ENCODE measurements at regions not wholly inside any gene's neighbourhood (a gene's known extent, or its start where the extent isn't known, plus 50 kb on each side); places are given as distances from the start of the nearest gene placed in this dataset.
"Not testable (repeated sequence)": the region's sequence is repeated elsewhere in the genome, so short reads cannot be mapped to it uniquely, and the experiment has no call there.

- Mint-ChIP-seq H3K36me3 (no peaks in the 10 kb centered on the region), H3K27ac (no peak overlapping the region), H3K9me3 (no peaks in the 10 kb centered on the region), H3K4me3 (no peak overlapping the region), H3K27me3 (ENCODE audit: low read depth) (peaks cover 9% of the 10 kb centered on the region), H3K4me1 (no peaks in the 10 kb centered on the region)
- TF ChIP-seq CTCF (IDR thresholded peaks at IDR 0.05; ENCODE audit: unreplicated experiment) = no peak
- no peak for DNase-seq (ENCODE audit: low spot score in 2 of 2, unreplicated experiment in 2 of 2)
These were observed 422.8 kb upstream of the HNRNPA3 start for GRCh38 chr2:176789751-176790150.

GRCh38 chr2:176790468-176790867 is 422.1 kb upstream of the HNRNPA3 start:
- no peak for TF ChIP-seq CTCF (IDR thresholded peaks at IDR 0.05; ENCODE audit: unreplicated experiment)
- Mint-ChIP-seq H3K36me3 (no peaks in the 10 kb centered on the region), H3K9me3 (no peaks in the 10 kb centered on the region), H3K27me3 (ENCODE audit: low read depth) (peaks cover 9% of the 10 kb centered on the region), H3K4me3 (no peak overlapping the region), H3K4me1 (no peaks in the 10 kb centered on the region), H3K27ac (no peak overlapping the region)
- no peak for DNase-seq (ENCODE audit: low spot score in 2 of 2, unreplicated experiment in 2 of 2)

- no peak overlapping the region for H3K27ac Mint-ChIP-seq
- no peaks in the 10 kb centered on the region for H3K9me3 Mint-ChIP-seq
- no peak for TF ChIP-seq CTCF (IDR thresholded peaks at IDR 0.05; ENCODE audit: unreplicated experiment)
- no peak overlapping the region for H3K4me3 Mint-ChIP-seq
- no peaks in the 10 kb centered on the region for H3K36me3 Mint-ChIP-seq
- H3K27me3 Mint-ChIP-seq (ENCODE audit: low read depth) = peaks cover 9% of the 10 kb centered on the region
- H3K4me1 Mint-ChIP-seq = no peaks in the 10 kb centered on the region
- DNase-seq (ENCODE audit: low spot score in 2 of 2, unreplicated experiment in 2 of 2) = no peak
These were observed 418.8 kb upstream of the HNRNPA3 start for GRCh38 chr2:176793792-176794191.

- Mint-ChIP-seq H3K4me1 (no peaks in the 10 kb centered on the region), H3K27ac (no peak overlapping the region)
These were observed 418.2 kb upstream of the HNRNPA3 start for GRCh38 chr2:176794392-176794791.

GRCh38 chr2:176795823-176796222 is 416.8 kb upstream of the HNRNPA3 start:
- H3K36me3 Mint-ChIP-seq = no peaks in the 10 kb centered on the region
- no peak overlapping the region for H3K4me3 Mint-ChIP-seq
- peaks cover 9% of the 10 kb centered on the region for H3K27me3 Mint-ChIP-seq (ENCODE audit: low read depth)
- no peaks in the 10 kb centered on the region for H3K4me1 Mint-ChIP-seq
- no peak overlapping the region for H3K27ac Mint-ChIP-seq
- no peak for DNase-seq (ENCODE audit: low spot score in 2 of 2, unreplicated experiment in 2 of 2)
- no peak for TF ChIP-seq CTCF (IDR thresholded peaks at IDR 0.05; ENCODE audit: unreplicated experiment)
- no peaks in the 10 kb centered on the region for H3K9me3 Mint-ChIP-seq

More at GRCh38 chr2:176794392-176794791, 418.2 kb upstream of the HNRNPA3 start:
- Mint-ChIP-seq H3K9me3 (no peaks in the 10 kb centered on the region), H3K4me3 (no peak overlapping the region), H3K36me3 (no peaks in the 10 kb centered on the region), H3K27me3 (ENCODE audit: low read depth) (peaks cover 9% of the 10 kb centered on the region)
- no peak for DNase-seq (ENCODE audit: low spot score in 2 of 2, unreplicated experiment in 2 of 2)
- no peak for TF ChIP-seq CTCF (IDR thresholded peaks at IDR 0.05; ENCODE audit: unreplicated experiment)

- H3K9me3 Mint-ChIP-seq; H3K27me3 Mint-ChIP-seq (ENCODE audit: low read depth); DNase-seq (ENCODE audit: low spot score in 2 of 2, unreplicated experiment in 2 of 2); H3K27ac Mint-ChIP-seq; H3K4me3 Mint-ChIP-seq; H3K4me1 Mint-ChIP-seq; H3K36me3 Mint-ChIP-seq: not testable (repeated sequence)
These were observed 415.9 kb upstream of the HNRNPA3 start for GRCh38 chr2:176796677-176797076.
